ENCODE measurements at regions not wholly inside any gene's neighbourhood (a gene's known extent, or its start where the extent isn't known, plus 50 kb on each side); places are given as distances from the start of the nearest gene placed in this dataset.
"Not testable (repeated sequence)": the region's sequence is repeated elsewhere in the genome, so short reads cannot be mapped to it uniquely, and the experiment has no call there.

GRCh38 chr1:149349448-149349847, 125.4 kb upstream of the NBPF19 start:
- not testable (repeated sequence) for TF ChIP-seq CTCF (conservative IDR thresholded peaks at IDR 0.05; ENCODE audit: low read depth, low read length); EZH2phosphoT487 (IDR thresholded peaks at IDR 0.05; ENCODE audit: borderline replicate concordance, low read length)
